ENCODE measurements at regions not wholly inside any gene's neighbourhood (a gene's known extent, or its start where the extent isn't known, plus 50 kb on each side); places are given as distances from the start of the nearest gene placed in this dataset.

- TF ChIP-seq ZNF592 (IDR thresholded peaks at IDR 0.05) (no peak), BACH1 (IDR thresholded peaks at IDR 0.05; ENCODE audit: borderline replicate concordance) (no peak), MTA3 (IDR thresholded peaks at IDR 0.05; ENCODE audit: borderline replicate concordance, low read length) (no peak), NR2C1 (IDR thresholded peaks at IDR 0.05) (no peak), RELA (IDR thresholded peaks at IDR 0.05; ENCODE audit: borderline replicate concordance, partially characterized antibody) (no peak), ZNF24 (IDR thresholded peaks at IDR 0.05) (no peak), ZNF687 (IDR thresholded peaks at IDR 0.05) (no peak), NFYB (IDR thresholded peaks at IDR 0.05; ENCODE audit: insufficient read depth, low read depth, low read length) (no peak)
- TF ChIP-seq, protein P1, sequence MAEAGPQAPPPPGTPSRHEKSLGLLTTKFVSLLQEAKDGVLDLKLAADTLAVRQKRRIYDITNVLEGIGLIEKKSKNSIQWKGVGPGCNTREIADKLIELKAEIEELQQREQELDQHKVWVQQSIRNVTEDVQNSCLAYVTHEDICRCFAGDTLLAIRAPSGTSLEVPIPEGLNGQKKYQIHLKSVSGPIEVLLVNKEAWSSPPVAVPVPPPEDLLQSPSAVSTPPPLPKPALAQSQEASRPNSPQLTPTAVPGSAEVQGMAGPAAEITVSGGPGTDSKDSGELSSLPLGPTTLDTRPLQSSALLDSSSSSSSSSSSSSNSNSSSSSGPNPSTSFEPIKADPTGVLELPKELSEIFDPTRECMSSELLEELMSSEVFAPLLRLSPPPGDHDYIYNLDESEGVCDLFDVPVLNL (IDR thresholded peaks at IDR 0.05; ENCODE audit: low read depth, low read length) = no peak
Observed at GRCh38 chr5:15252331-15252730, 247.6 kb upstream of the FBXL7 start (continued).
